Parathyroid adenoma (tissue), 2 donors: ENCODE measurements at regions not wholly inside any gene's neighbourhood (a gene's known extent, or its start where the extent isn't known, plus 50 kb on each side); places are given as distances from the start of the nearest gene placed in this dataset.

Experiments used
- H2AFZ ChIP-seq: fragments of 300-600 bp; sonication (generic); one replicate; pipeline ENCODE4 v1.7.0; 2017; ENCODE audit warnings: antibody characterized with exemption, mild to moderate bottlenecking
- H3K27ac ChIP-seq: fragments of 300-600 bp; sonication (generic); one replicate; pipeline ENCODE4 v1.7.0; 2017
- H3K27me3 ChIP-seq: fragments of 300-600 bp; sonication (generic); one replicate; pipeline ENCODE4 v1.7.0; 2017; ENCODE audit warnings: low read length; ENCODE audit not compliant: control insufficient read depth, insufficient read depth
- H3K36me3 ChIP-seq: fragments of 300-600 bp; sonication (generic); one replicate; pipeline ENCODE4 v1.7.0; 2017; ENCODE audit warnings: low read length; ENCODE audit not compliant: control insufficient read depth, insufficient read depth
- H3K4me1 ChIP-seq: fragments of 300-600 bp; sonication (generic); one replicate; pipeline ENCODE4 v1.7.0; 2017; ENCODE audit warnings: control low read depth
- H3K4me2 ChIP-seq: fragments of 300-600 bp; sonication (generic); one replicate; pipeline ENCODE4 v1.7.0; 2017; ENCODE audit warnings: low read length
- H3K4me3 ChIP-seq: fragments of 300-600 bp; sonication (generic); one replicate; pipeline ENCODE4 v1.7.0; 2017; ENCODE audit warnings: low read depth, low read length
- H3K79me2 ChIP-seq: fragments of 300-600 bp; sonication (generic); one replicate; pipeline ENCODE4 v1.7.0; 2017; ENCODE audit warnings: control low read depth
- H3K9ac ChIP-seq: fragments of 300-600 bp; sonication (generic); one replicate; pipeline ENCODE4 v1.7.0; 2017; ENCODE audit warnings: mild to moderate bottlenecking
- H3K9me3 ChIP-seq: fragments of 300-600 bp; sonication (generic); one replicate; pipeline ENCODE4 v1.7.0; 2017; ENCODE audit warnings: low read length; ENCODE audit not compliant: control insufficient read depth
- TF ChIP-seq, protein P1 (sequence below): fragments of 300-600 bp; sonication (generic); IDR thresholded peaks from one replicate; pipeline ENCODE4 v1.7.0; 2017; ENCODE audit warnings: antibody characterized with exemption, mild to moderate bottlenecking
- donor health status: primary hyperparathyroidism.

DNA sequence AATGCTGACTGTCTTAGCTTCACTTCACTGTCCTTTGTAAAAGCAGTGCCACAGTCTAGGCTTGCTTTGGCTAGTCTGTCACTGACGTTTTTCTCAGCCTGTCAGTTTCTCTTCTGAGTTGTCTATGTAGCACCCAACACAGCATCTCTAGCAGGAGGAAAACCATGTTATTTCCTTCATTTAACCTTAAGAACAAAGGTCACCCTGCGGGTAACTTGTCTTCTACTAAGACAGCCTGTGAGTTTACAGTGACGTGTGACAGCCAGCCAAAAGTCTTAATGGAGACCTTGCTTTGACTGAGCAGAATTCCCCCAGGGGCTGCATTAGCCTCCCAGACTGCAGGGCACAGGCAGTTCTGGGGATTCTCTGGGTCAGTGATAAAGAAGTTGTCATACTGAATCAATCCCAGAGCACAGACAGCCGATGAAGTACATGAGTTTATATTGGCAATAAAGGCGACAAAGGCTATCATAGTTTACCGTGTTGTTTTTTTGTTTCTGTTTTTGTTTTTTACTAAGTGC, 296.0 kb upstream of the KIAA1217 start:
- TF ChIP-seq, protein P1, sequence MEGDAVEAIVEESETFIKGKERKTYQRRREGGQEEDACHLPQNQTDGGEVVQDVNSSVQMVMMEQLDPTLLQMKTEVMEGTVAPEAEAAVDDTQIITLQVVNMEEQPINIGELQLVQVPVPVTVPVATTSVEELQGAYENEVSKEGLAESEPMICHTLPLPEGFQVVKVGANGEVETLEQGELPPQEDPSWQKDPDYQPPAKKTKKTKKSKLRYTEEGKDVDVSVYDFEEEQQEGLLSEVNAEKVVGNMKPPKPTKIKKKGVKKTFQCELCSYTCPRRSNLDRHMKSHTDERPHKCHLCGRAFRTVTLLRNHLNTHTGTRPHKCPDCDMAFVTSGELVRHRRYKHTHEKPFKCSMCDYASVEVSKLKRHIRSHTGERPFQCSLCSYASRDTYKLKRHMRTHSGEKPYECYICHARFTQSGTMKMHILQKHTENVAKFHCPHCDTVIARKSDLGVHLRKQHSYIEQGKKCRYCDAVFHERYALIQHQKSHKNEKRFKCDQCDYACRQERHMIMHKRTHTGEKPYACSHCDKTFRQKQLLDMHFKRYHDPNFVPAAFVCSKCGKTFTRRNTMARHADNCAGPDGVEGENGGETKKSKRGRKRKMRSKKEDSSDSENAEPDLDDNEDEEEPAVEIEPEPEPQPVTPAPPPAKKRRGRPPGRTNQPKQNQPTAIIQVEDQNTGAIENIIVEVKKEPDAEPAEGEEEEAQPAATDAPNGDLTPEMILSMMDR, result no peak
- no peak overlapping the region for H2AFZ ChIP-seq
- no peaks in the 10 kb centered on the region for H3K4me1 ChIP-seq
- no peak overlapping the region for H3K9ac ChIP-seq
- H3K4me3 ChIP-seq, result no peak overlapping the region
- H3K36me3 ChIP-seq, result no peaks in the 10 kb centered on the region
- H3K79me2 ChIP-seq, result no peaks in the 10 kb centered on the region
- no peaks in the 10 kb centered on the region for H3K9me3 ChIP-seq
- no peaks in the 10 kb centered on the region for H3K27me3 ChIP-seq
- no peak overlapping the region for H3K4me2 ChIP-seq
- H3K27ac ChIP-seq, result no peak overlapping the region

DNA sequence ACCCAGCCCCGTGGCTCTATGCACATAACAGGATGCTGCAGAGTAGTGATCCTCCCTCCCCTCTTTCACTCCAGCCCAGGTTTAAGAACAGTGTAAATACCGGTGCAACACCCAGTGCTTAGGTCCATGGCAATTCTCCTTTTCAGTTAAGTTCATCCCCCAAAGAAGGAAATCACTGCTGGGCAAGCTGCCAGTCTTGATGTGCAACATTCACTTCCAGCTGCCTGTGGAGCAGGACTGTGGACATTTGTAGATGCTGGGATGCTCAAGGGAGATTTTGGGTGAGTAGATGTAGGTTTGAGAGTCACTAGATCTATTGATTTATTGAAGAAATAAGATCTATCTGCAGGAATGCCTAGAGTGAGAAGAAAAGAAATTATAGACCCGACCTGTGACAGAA, 294.3 kb upstream of the KIAA1217 start:
- no peaks in the 10 kb centered on the region for H3K9me3 ChIP-seq
- H3K4me3 ChIP-seq, result no peak overlapping the region
- no peak overlapping the region for H2AFZ ChIP-seq
- H3K9ac ChIP-seq, result no peak overlapping the region
- no peaks in the 10 kb centered on the region for H3K27me3 ChIP-seq
- H3K4me2 ChIP-seq, result no peak overlapping the region
- TF ChIP-seq, protein P1, result no peak
- no peaks in the 10 kb centered on the region for H3K79me2 ChIP-seq
- no peaks in the 10 kb centered on the region for H3K4me1 ChIP-seq
- H3K36me3 ChIP-seq, result no peaks in the 10 kb centered on the region
- H3K27ac ChIP-seq, result no peak overlapping the region

GRCh38 chr10:23917251-23917840, 291.6 kb upstream of the KIAA1217 start:
- no peaks in the 10 kb centered on the region for H3K79me2 ChIP-seq
- H3K27ac ChIP-seq, result no peak overlapping the region
- H3K9me3 ChIP-seq, result no peaks in the 10 kb centered on the region
- TF ChIP-seq, protein P1, result no peak
- H3K4me2 ChIP-seq, result no peak overlapping the region
- H3K27me3 ChIP-seq, result no peaks in the 10 kb centered on the region
- H3K36me3 ChIP-seq, result no peaks in the 10 kb centered on the region
- H3K4me1 ChIP-seq, result no peaks in the 10 kb centered on the region
- no peak overlapping the region for H3K4me3 ChIP-seq
- no peak overlapping the region for H3K9ac ChIP-seq
- no peak overlapping the region for H2AFZ ChIP-seq

- no peak overlapping the region for H2AFZ ChIP-seq
- H3K9me3 ChIP-seq, result no peaks in the 10 kb centered on the region
- no peak overlapping the region for H3K4me2 ChIP-seq
- no peaks in the 10 kb centered on the region for H3K4me1 ChIP-seq
- H3K9ac ChIP-seq, result no peak overlapping the region
- H3K4me3 ChIP-seq, result no peak overlapping the region
- TF ChIP-seq, protein P1, result no peak
- H3K27me3 ChIP-seq, result no peaks in the 10 kb centered on the region
- H3K79me2 ChIP-seq, result no peaks in the 10 kb centered on the region
- no peaks in the 10 kb centered on the region for H3K36me3 ChIP-seq
- no peak overlapping the region for H3K27ac ChIP-seq
These were observed 290.7 kb upstream of the KIAA1217 start for GRCh38 chr10:23918090-23918723.

- Histone ChIP-seq H2AFZ (no peak overlapping the region), H3K27ac (no peak overlapping the region), H3K9me3 (no peaks in the 10 kb centered on the region), H3K27me3 (no peaks in the 10 kb centered on the region), H3K4me2 (no peak overlapping the region), H3K9ac (no peak overlapping the region), H3K36me3 (no peaks in the 10 kb centered on the region), H3K4me3 (no peak overlapping the region), H3K4me1 (no peaks in the 10 kb centered on the region), H3K79me2 (no peaks in the 10 kb centered on the region)
- TF ChIP-seq, protein P1, result no peak
These were observed 290.1 kb upstream of the KIAA1217 start for GRCh38 chr10:23918839-23919238.
